ENCODE measurements at regions not wholly inside any gene's neighbourhood (a gene's known extent, or its start where the extent isn't known, plus 50 kb on each side); places are given as distances from the start of the nearest gene placed in this dataset.
"Not testable (repeated sequence)": the region's sequence is repeated elsewhere in the genome, so short reads cannot be mapped to it uniquely, and the experiment has no call there.

DNA sequence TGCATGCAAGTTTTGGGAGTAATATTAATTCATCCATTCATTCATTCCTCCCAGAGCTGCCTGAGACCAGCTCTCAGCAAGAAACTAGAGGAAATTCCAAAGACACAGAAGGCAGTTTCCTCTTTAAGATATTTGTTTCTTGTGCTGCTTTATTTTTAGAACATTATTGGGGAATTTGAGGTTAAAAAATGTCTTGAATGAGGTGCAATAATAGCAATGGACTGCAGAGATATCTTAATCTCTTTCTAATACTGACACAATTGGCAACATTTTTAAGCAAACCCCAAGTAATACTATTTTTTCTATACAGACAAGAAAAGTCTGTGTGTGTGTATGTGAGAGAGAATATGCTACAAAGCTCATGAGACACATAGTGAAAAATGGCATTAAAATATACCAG lies 190.2 kb upstream of the USP15 start:
- H3K4me3 ChIP-seq (ENCODE audit: low read depth, low read length): no peak overlapping the region
- no peak for TF ChIP-seq ZFP69B (tag by site-specific recombination; IDR thresholded peaks at IDR 0.05)
- TF ChIP-seq ZSCAN16 (tag by site-specific recombination; IDR thresholded peaks at IDR 0.05): no peak
- no peak for TF ChIP-seq ZNF600 (tag by site-specific recombination; IDR thresholded peaks at IDR 0.05)
- TF ChIP-seq KLF10 (tag by site-specific recombination; IDR thresholded peaks at IDR 0.05): no peak
- no peak for TF ChIP-seq ZNF544 (tag by site-specific recombination; IDR thresholded peaks at IDR 0.05)
- no peak for TF ChIP-seq ZNF175 (tag by site-specific recombination; IDR thresholded peaks at IDR 0.05)
- TF ChIP-seq YY1 (tag by site-specific recombination; IDR thresholded peaks at IDR 0.05): no peak
- TF ChIP-seq ZNF561 (tag by site-specific recombination; IDR thresholded peaks at IDR 0.05; ENCODE audit: borderline replicate concordance): no peak
- no peak for TF ChIP-seq KLF7 (tag by site-specific recombination; IDR thresholded peaks at IDR 0.05; ENCODE audit: borderline replicate concordance)
- no peak for TF ChIP-seq SP2 (tag by site-specific recombination; IDR thresholded peaks at IDR 0.05)
- TF ChIP-seq ZBTB7A (tag by site-specific recombination; IDR thresholded peaks at IDR 0.05; ENCODE audit: low read depth): no peak
- TF ChIP-seq MEIS1 (CRISPR knock-in tag; IDR thresholded peaks at IDR 0.05; ENCODE audit: borderline replicate concordance): no peak
- no peak for TF ChIP-seq SCRT1 (tag by site-specific recombination; IDR thresholded peaks at IDR 0.05; ENCODE audit: borderline replicate concordance)
- H3K9me3 ChIP-seq (ENCODE audit: control insufficient read depth, insufficient read depth, low read depth, low read length): no peaks in the 10 kb centered on the region
- no peaks in the 10 kb centered on the region for H3K36me3 ChIP-seq (ENCODE audit: control insufficient read depth in 2 of 2, insufficient read depth in 1 of 2, low read length in 2 of 2)
- POLR2A ChIA-PET: no interaction called here
- CTCF ChIA-PET: interaction anchor here (0.6 kb wide), 1 partner anchor 54 kb away, joined by 4 read pairs; no protein-coding TSS in a partner anchor
- no peaks in the 10 kb centered on the region for H3K4me1 ChIP-seq (ENCODE audit: control insufficient read depth, insufficient read depth, low read length)
- no peak overlapping the region for H3K27ac ChIP-seq (ENCODE audit: extremely low read depth, low read depth, low read length)

DNA sequence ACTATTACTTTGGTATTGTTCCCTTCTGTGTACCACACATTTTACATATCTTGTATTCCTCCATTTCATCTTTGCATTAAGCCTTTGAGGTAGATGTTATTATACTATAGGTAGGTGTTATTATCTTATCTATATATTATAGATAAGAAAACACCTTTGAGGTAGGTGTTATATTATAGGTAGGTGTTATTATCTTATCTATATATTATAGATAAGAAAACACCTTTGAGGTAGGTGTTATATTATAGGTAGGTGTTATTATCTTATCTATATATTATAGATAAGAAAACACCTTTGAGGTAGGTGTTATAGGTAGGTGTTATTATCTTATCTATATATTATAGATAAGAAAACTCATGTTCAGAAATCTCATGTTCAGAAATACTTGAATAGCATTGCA lies 187.0 kb upstream of the USP15 start:
- CTCF ChIA-PET; H3K9me3 ChIP-seq (ENCODE audit: control insufficient read depth, insufficient read depth, low read depth, low read length); POLR2A ChIA-PET; H3K36me3 ChIP-seq (ENCODE audit: control insufficient read depth in 2 of 2, insufficient read depth in 1 of 2, low read length in 2 of 2); H3K4me3 ChIP-seq (ENCODE audit: low read depth, low read length); H3K4me1 ChIP-seq (ENCODE audit: control insufficient read depth, insufficient read depth, low read length); H3K27ac ChIP-seq (ENCODE audit: extremely low read depth, low read depth, low read length): not testable (repeated sequence)

DNA sequence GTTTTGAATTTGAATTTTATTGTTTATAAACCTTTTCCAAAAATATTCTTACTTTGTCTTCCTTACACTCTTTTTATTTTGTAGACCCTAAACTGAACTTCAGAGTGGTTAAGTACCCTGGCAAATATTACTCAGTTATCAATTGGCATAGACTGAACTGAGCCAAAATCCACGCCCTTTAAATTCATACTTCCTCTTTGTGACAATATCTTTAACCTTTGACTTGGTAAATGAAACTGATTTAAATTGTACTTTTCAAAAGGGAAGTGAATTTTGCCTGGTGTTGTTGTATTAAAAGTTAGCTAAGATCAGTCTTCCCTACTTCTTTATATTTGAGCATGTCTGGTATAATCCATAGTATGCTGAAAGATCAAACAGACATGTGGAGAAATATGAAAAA lies 184.3 kb upstream of the USP15 start:
- no peaks in the 10 kb centered on the region for H3K36me3 ChIP-seq (ENCODE audit: control insufficient read depth in 2 of 2, insufficient read depth in 1 of 2, low read length in 2 of 2)
- H3K4me3 ChIP-seq (ENCODE audit: low read depth, low read length): no peak overlapping the region
- ChIA-PET CTCF (no interaction called here), POLR2A (no interaction called here)
- no peaks in the 10 kb centered on the region for H3K9me3 ChIP-seq (ENCODE audit: control insufficient read depth, insufficient read depth, low read depth, low read length)
- no peaks in the 10 kb centered on the region for H3K4me1 ChIP-seq (ENCODE audit: control insufficient read depth, insufficient read depth, low read length)
- TF ChIP-seq ZNF623 (tag by site-specific recombination; IDR thresholded peaks at IDR 0.05): no peak
- TF ChIP-seq ZNF626 (tag by site-specific recombination; IDR thresholded peaks at IDR 0.05): no peak
- TF ChIP-seq ZNF426 (tag by site-specific recombination; IDR thresholded peaks at IDR 0.05): no peak
- no peak for TF ChIP-seq IKZF3 (tag by site-specific recombination; IDR thresholded peaks at IDR 0.05)
- TF ChIP-seq ZNF747 (tag by site-specific recombination; IDR thresholded peaks at IDR 0.05): no peak
- TF ChIP-seq ZFP69B (tag by site-specific recombination; IDR thresholded peaks at IDR 0.05): no peak
- TF ChIP-seq ZNF521 (tag by site-specific recombination; IDR thresholded peaks at IDR 0.05): no peak
- TF ChIP-seq ZXDB (tag by site-specific recombination; IDR thresholded peaks at IDR 0.05): no peak
- TF ChIP-seq, protein P1, sequence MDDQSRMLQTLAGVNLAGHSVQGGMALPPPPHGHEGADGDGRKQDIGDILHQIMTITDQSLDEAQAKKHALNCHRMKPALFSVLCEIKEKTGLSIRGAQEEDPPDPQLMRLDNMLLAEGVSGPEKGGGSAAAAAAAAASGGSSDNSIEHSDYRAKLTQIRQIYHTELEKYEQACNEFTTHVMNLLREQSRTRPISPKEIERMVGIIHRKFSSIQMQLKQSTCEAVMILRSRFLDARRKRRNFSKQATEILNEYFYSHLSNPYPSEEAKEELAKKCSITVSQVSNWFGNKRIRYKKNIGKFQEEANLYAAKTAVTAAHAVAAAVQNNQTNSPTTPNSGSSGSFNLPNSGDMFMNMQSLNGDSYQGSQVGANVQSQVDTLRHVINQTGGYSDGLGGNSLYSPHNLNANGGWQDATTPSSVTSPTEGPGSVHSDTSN (CRISPR knock-in tag; IDR thresholded peaks at IDR 0.05): no peak
- no peak for TF ChIP-seq ZNF544 (tag by site-specific recombination; IDR thresholded peaks at IDR 0.05)
- no peak for TF ChIP-seq KLF10 (tag by site-specific recombination; IDR thresholded peaks at IDR 0.05)
- no peak for TF ChIP-seq ZNF274 (IDR thresholded peaks at IDR 0.05; ENCODE audit: low read length)
- no peak for TF ChIP-seq ZNF274 (tag by site-specific recombination; IDR thresholded peaks at IDR 0.05; ENCODE audit: borderline replicate concordance)
- no peak for TF ChIP-seq ZNF266 (tag by site-specific recombination; IDR thresholded peaks at IDR 0.05; ENCODE audit: low read depth)
- TF ChIP-seq, protein P2, sequence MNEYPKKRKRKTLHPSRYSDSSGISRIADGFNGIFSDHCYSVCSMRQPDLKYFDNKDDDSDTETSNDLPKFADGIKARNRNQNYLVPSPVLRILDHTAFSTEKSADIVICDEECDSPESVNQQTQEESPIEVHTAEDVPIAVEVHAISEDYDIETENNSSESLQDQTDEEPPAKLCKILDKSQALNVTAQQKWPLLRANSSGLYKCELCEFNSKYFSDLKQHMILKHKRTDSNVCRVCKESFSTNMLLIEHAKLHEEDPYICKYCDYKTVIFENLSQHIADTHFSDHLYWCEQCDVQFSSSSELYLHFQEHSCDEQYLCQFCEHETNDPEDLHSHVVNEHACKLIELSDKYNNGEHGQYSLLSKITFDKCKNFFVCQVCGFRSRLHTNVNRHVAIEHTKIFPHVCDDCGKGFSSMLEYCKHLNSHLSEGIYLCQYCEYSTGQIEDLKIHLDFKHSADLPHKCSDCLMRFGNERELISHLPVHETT (tag by site-specific recombination; IDR thresholded peaks at IDR 0.05): no peak
- TF ChIP-seq ZNF600 (tag by site-specific recombination; IDR thresholded peaks at IDR 0.05): no peak
- no peak for TF ChIP-seq ZNF155 (tag by site-specific recombination; IDR thresholded peaks at IDR 0.05)
- no peak overlapping the region for H3K27ac ChIP-seq (ENCODE audit: extremely low read depth, low read depth, low read length)

Measured in HEK293 (cell line).